Right lobe of liver (tissue), 4 donors: ENCODE measurements at regions not wholly inside any gene's neighbourhood (a gene's known extent, or its start where the extent isn't known, plus 50 kb on each side); places are given as distances from the start of the nearest gene placed in this dataset.

Source experiments
- CTCF ChIP-seq, 4 donors: fragments of 200-600 bp in 3 of 4; fragments of 450-650 bp in 1 of 4; IDR thresholded peaks; one replicate each; pipeline versions ENCODE4 v1.5.1 to v1.8.0; 2016 to 2022; ENCODE audit warnings: antibody characterized with exemption in 4 of 4, mild to moderate bottlenecking in 2 of 4
- POLR2A ChIP-seq: fragments of 450-650 bp; IDR thresholded peaks from one replicate; pipeline ENCODE4 v1.6.1; 2017; ENCODE audit warnings: antibody characterized with exemption, mild to moderate bottlenecking
- donor health status: DM: no; HTN: no; CAD: no.
- donor health status: DM: no; HTN: no; CAD: no.
- donor health status: DM: no; HTN: yes; CAD: no.

- TF ChIP-seq POLR2A, result no peak
- no peak for TF ChIP-seq CTCF (IDR thresholded peaks at IDR 0.05)
These were observed 199.6 kb upstream of the LRP1B start for GRCh38 chr2:142330458-142330857.
